ENCODE measurements at regions not wholly inside any gene's neighbourhood (a gene's known extent, or its start where the extent isn't known, plus 50 kb on each side); places are given as distances from the start of the nearest gene placed in this dataset.
"Not testable (repeated sequence)": the region's sequence is repeated elsewhere in the genome, so short reads cannot be mapped to it uniquely, and the experiment has no call there.

GRCh38 chr12:42030588-42030987, 114.1 kb downstream of the GXYLT1 start:
- DNase-seq, result no peak

GRCh38 chr12:42027546-42027945, 117.1 kb downstream of the GXYLT1 start:
- DNase-seq, result no peak

DNA sequence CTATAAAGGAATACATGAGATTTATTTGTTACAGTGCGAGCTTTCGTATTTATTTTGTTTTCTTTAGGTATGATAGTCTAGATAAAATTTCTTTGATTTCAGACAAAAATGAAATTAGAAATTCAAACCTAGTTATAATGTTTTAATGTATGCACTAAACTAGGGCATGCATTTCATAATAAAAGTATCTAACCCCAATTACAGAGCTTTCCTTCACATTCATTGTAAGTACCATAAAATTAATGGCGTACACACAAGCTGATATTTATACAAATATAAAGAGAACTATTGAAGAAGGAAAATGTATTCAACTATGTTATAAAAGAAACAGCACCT, 120.2 kb downstream of the GXYLT1 start:
- no peak for DNase-seq

- peak; percentile 67 to 76 for DNase-seq
Measured at GRCh38 chr12:42023733-42024494, 120.8 kb downstream of the GXYLT1 start.

DNA sequence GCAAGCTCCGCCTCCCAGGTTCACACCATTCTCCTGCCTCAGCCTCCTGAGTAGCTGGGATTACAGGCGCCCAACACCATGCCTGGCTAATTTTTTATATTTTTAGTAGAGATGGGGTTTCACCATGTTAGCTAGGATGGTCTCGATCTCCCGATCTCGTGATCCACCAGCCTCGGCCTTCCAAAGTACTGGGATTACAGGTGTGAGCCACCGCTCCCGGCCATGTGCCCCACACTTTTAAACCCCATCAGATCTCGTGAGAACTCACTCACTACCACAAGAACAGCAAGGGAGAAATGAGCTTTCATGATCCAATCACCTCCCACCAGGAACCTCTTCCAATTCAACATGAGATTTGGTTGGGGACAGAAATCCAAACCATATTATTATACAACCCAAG, 122.7 kb downstream of the GXYLT1 start:
- DNase-seq, result not testable (repeated sequence)

- DNase-seq, result peak in 1 of 2 donors; percentile 45
Measured at GRCh38 chr12:42021469-42021868, 123.2 kb downstream of the GXYLT1 start.

- DNase-seq, result no peak
Measured at GRCh38 chr12:42020226-42020625, 124.4 kb downstream of the GXYLT1 start.

- no peak for DNase-seq
Measured at GRCh38 chr12:42019746-42020145, 124.9 kb downstream of the GXYLT1 start.

- DNase-seq, result peak in 1 of 2 donors; percentile 34
Measured at GRCh38 chr12:42017051-42017450, 127.6 kb downstream of the GXYLT1 start.

- DNase-seq, result no peak
Measured at GRCh38 chr12:42015051-42015461, 129.6 kb downstream of the GXYLT1 start.

- DNase-seq, result not testable (repeated sequence)
Measured at GRCh38 chr12:42012501-42012900, 132.2 kb downstream of the GXYLT1 start.

GRCh38 chr12:42010715-42011114, 134.0 kb downstream of the GXYLT1 start:
- DNase-seq, result no peak

DNA sequence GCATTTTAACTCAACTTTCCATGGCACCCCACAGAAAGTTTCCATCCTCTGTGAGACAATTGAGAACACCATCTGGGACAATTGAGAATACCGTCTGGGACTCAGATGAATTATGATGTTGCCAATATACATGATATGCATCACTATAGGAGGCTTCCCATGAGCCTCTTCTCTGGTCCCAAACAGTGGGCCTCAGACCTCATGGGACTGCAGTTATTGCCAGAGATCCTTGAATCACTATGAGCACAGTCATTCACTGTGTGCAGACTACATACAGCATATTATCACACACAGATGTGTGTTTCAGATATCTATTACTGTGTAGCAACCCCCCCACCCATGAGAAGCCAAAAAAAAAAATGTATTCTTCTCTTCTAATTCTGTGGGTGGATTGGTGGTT, 134.4 kb downstream of the GXYLT1 start:
- no peak for DNase-seq

- no peak for DNase-seq
Measured at GRCh38 chr12:42008996-42009395, 135.7 kb downstream of the GXYLT1 start.

DNA sequence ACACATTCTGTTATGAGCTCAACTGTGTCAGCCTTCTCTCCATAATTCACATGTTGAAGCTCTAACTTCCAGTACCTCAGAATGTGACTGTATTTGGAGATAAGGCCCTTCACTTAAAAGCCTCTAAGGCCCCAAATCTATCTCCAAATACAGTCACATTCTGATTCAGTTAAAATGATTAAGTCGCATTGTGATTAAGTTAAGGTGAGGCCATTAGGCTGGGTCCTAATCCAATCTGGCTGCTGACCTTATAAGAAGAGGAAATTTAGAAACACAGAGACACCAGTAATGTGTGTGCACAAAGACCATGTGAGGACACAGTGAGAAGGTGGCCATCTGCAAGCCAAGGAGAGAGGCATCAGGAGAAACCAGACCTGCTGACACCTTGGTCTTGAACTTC, 141.6 kb downstream of the GXYLT1 start:
- no peak for DNase-seq

DNA sequence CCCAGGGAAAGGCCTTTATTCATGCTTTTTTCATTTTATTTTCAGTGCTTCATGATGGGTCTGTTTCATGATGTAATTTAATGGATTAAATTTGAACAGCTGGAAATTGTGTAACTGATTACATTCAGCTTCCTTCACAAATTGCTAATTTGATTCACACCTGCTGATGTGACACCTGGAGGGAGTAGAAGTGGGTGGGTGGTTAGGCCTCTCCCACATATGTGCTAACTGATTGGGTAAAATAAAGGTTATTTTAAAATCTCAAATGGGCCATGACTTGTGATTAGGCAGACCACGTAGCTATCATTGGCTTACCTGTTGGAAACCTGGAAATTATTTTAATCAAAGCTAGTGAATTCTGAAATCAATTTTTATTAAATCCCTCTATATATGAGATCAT, 142.1 kb downstream of the GXYLT1 start:
- no peak for DNase-seq

GRCh38 chr12:41998436-41998835, 146.2 kb downstream of the GXYLT1 start:
- DNase-seq, result no peak

- DNase-seq, result peak; percentile 18 to 33
Measured at GRCh38 chr12:41993283-41993682, 151.4 kb downstream of the GXYLT1 start.

DNA sequence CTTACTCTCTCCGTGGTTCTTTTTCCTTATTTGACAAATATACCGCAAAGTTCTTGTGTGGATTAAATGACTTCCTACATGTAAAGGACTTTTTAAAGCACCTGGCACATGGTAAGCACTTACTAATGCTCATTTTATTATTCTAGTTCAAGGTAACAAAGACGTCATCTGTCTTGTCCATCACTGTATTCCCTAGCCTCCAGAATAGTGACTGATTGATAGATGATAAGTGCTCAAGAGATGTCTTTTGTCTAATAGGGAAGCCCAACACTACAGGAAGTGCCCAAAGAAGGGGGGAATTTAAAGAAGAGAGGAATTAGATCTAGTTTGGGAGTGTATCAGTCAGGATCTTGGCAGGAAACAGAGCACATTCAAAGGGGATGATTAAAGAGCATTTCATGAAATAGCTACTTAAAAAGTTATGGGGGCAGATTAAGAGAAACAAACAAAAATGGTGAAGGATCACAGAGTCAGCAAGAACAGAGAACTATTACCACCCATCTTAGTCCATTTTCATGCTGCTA, 151.9 kb downstream of the GXYLT1 start:
- no peak for DNase-seq

GRCh38 chr12:41992022-41992421, 152.7 kb downstream of the GXYLT1 start:
- DNase-seq, result no peak

DNA sequence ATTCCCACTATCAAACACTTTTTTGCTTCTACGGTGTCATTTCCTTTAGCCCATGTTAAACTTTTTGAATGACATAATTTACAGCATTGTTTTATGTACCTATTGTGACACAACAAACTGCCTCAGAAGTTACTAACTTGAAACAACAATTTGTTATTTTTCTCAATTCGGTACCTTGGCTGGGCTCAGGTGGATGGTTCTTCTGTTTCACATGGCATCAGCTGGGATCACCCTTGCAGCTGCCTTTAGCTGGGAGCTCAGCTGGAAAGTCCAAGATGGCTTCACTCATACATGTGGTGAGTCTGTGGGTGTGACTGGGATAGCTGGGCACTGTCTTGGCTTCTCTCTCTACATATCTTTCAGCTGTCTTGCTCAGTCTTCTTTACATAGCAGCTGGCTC, 156.0 kb downstream of the GXYLT1 start:
- DNase-seq, result no peak

DNA sequence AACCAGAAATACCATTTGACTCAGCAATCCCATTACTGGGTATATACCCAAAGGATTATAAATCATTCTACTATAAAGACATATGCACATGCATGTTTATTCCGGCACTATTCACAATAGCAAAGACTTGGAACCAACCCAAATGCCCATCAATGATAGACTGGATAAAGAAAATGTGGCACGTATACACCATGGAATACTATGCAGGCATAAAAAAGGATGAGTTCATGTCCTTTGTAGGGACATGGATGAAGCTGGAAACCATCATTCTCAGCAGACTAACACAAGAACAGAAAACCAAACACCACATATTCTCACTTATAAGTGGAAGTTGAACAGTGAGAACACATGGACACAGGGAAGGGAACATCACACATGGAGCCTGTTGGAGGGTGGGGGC, 158.2 kb downstream of the GXYLT1 start:
- DNase-seq, result not testable (repeated sequence)

DNA sequence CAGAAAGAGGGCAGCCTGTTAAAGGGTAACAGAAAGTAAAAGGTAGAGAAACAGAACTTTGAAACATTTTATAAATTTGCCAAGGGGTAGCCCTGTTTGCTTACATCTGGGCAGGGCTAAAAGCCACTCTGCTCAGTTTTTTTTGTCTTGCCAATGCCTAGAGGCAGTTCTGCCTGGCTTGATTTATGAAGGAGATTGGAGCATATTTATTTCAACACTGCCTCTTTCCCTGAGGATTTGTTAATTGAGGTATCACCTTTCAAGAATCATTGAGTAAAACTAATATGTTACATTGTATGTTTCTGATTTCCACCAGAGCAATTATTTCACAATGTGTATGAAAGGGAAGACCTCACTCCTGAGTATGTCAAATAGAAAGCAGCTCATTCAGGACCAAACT, 160.8 kb downstream of the GXYLT1 start:
- DNase-seq, result no peak

- no peak for DNase-seq
Measured at GRCh38 chr12:41983394-41983793, 161.3 kb downstream of the GXYLT1 start.

- no peak for DNase-seq
Measured at GRCh38 chr12:41981758-41982157, 162.9 kb downstream of the GXYLT1 start.
